Lung microvascular endothelial cell (primary cell): ENCODE measurements at regions not wholly inside any gene's neighbourhood (a gene's known extent, or its start where the extent isn't known, plus 50 kb on each side); places are given as distances from the start of the nearest gene placed in this dataset.

Source experiments
- DNase-seq, 2 donors: peaks; one replicate each; pipeline versions ENCODE4 v3.0.0 to v3.0.0-alpha.2; 2010; ENCODE audit warnings: low read depth in 2 of 2

GRCh38 chr2:66843847-66844246, 408.9 kb downstream of the MEIS1 start:
- no peak for DNase-seq

GRCh38 chr2:66845307-66845706, 410.4 kb downstream of the MEIS1 start:
- DNase-seq = peak in 1 of 2 donors; percentile 7

- DNase-seq = no peak
Measured at GRCh38 chr2:66846887-66847286, 412.0 kb downstream of the MEIS1 start.

GRCh38 chr2:66849153-66849755, 414.3 kb downstream of the MEIS1 start:
- DNase-seq = no peak

- no peak for DNase-seq
Measured at GRCh38 chr2:66850376-66850775, 415.5 kb downstream of the MEIS1 start.

- DNase-seq = no peak
Measured at GRCh38 chr2:66851449-66851872, 416.5 kb downstream of the MEIS1 start.

GRCh38 chr2:66852953-66853352, 418.0 kb downstream of the MEIS1 start:
- no peak for DNase-seq

- DNase-seq = no peak
Measured at GRCh38 chr2:66853585-66853984, 418.7 kb downstream of the MEIS1 start.

- DNase-seq = no peak
Measured at GRCh38 chr2:66854298-66854697, 419.4 kb downstream of the MEIS1 start.

- no peak for DNase-seq
Measured at GRCh38 chr2:66862885-66863650, 428.1 kb downstream of the MEIS1 start.

- no peak for DNase-seq
Measured at GRCh38 chr2:66865161-66865560, 430.2 kb downstream of the MEIS1 start.

GRCh38 chr2:66866331-66867062, 431.6 kb downstream of the MEIS1 start:
- DNase-seq = no peak

GRCh38 chr2:66867063-66867441, 432.1 kb downstream of the MEIS1 start:
- no peak for DNase-seq

- peak in 1 of 2 donors; percentile 13 for DNase-seq
Measured at GRCh38 chr2:66869076-66869475, 434.2 kb downstream of the MEIS1 start.

- DNase-seq = peak in 1 of 2 donors; percentile 4
Measured at GRCh38 chr2:66872081-66872985, 437.4 kb downstream of the MEIS1 start.

- DNase-seq = no peak
Measured at GRCh38 chr2:66872986-66873754, 438.2 kb downstream of the MEIS1 start.

GRCh38 chr2:66874411-66874810, 439.5 kb downstream of the MEIS1 start:
- DNase-seq = no peak

- no peak for DNase-seq
Measured at GRCh38 chr2:66875941-66876462, 441.1 kb downstream of the MEIS1 start.

- no peak for DNase-seq
Measured at GRCh38 chr2:66885775-66886383, 451.0 kb downstream of the MEIS1 start.

GRCh38 chr2:66888246-66888645, 453.3 kb downstream of the MEIS1 start:
- DNase-seq = no peak
